H1 (cell line): ENCODE measurements at regions not wholly inside any gene's neighbourhood (a gene's known extent, or its start where the extent isn't known, plus 50 kb on each side); places are given as distances from the start of the nearest gene placed in this dataset.
"Not testable (repeated sequence)": the region's sequence is repeated elsewhere in the genome, so short reads cannot be mapped to it uniquely, and the experiment has no call there.

Experiments
- CTCF ChIA-PET: fragments of 300-600 bp; sonication (Branson Sonifier 250); formaldehyde crosslinking; loops from one replicate; lab custom pipeline; 2021; ENCODE audit not compliant: partially characterized antibody; lab: Charles Lee
- POLR2A ChIA-PET: fragments of 300-600 bp; sonication (Branson Sonifier 250); formaldehyde crosslinking; loops from one replicate; lab custom pipeline; 2021; ENCODE audit warnings: inconsistent platforms; ENCODE audit not compliant: partially characterized antibody; lab: Charles Lee
- DNase-seq, 2 experiments: peaks; one replicate each; pipeline versions ENCODE4 v3.0.0 to v3.0.0-alpha.2; 2010 to 2022; ENCODE audit warnings: low spot score in 2 of 2, low read depth in 1 of 2, mixed read lengths in 1 of 2
- FAIRE-seq: peaks from 2 replicates; lab custom pipeline; 2011; peaks lifted over from hg19 to GRCh38; lab: Jason Lieb, UNC
- H2AFZ ChIP-seq: 2 replicates; pipeline ENCODE4 v1.8.1; 2012; ENCODE audit warnings: low read length, inconsistent platforms
- H2AK5ac ChIP-seq: 2 replicates; pipeline ENCODE4 v1.6.1; 2013; ENCODE audit warnings: low read depth, low read length
- H2BK120ac ChIP-seq: replicated peaks from 2 replicates; pipeline ENCODE3; 2013; ENCODE audit warnings: low read depth, low read length, inconsistent platforms
- H2BK12ac ChIP-seq: 2 replicates; pipeline ENCODE4 v1.6.1; 2013; ENCODE audit warnings: low read depth, low read length
- H2BK15ac ChIP-seq: 2 replicates; pipeline ENCODE4 v1.6.1; 2013; ENCODE audit warnings: low read length
- H2BK20ac ChIP-seq: 2 replicates; pipeline ENCODE4 v1.6.1; 2013; ENCODE audit warnings: low read length
- H2BK5ac ChIP-seq: 2 replicates; pipeline ENCODE4 v1.6.1; 2013; ENCODE audit warnings: low read depth, low read length
- H3K14ac ChIP-seq: 2 replicates; pipeline ENCODE4 v1.6.1; 2013; ENCODE audit warnings: inconsistent platforms; ENCODE audit not compliant: insufficient read length
- H3K18ac ChIP-seq: 2 replicates; pipeline ENCODE4 v1.6.1; 2013; ENCODE audit warnings: low read length; ENCODE audit errors: extremely low read depth
- H3K23ac ChIP-seq: 2 replicates; pipeline ENCODE4 v1.6.1; 2013; ENCODE audit warnings: inconsistent platforms; ENCODE audit not compliant: insufficient read length
- H3K23me2 ChIP-seq: 2 replicates; pipeline ENCODE4 v1.6.1; 2013; ENCODE audit warnings: low read depth, low read length
- H3K27ac ChIP-seq: 2 replicates; pipeline ENCODE4 v1.6.1; 2011; ENCODE audit warnings: low read depth, low read length, inconsistent platforms
- H3K27me3 ChIP-seq, 4 experiments: replicated peaks in 1 of 4; 1 replicate in 1 of 4; 2 replicates in 3 of 4; pipeline versions ENCODE4 v1.6.1 to v1.8.1; 2011 to 2013; ENCODE audit warnings: low read length in 3 of 4, mild to moderate bottlenecking in 3 of 4, inconsistent platforms in 2 of 4, mixed read lengths in 2 of 4, moderate library complexity in 1 of 4; ENCODE audit not compliant: control insufficient read depth in 3 of 4, insufficient read depth in 3 of 4; ENCODE audit errors: extremely low read depth in 1 of 4
- H3K36me3 ChIP-seq, 4 experiments: 2 replicates each; pipeline versions ENCODE4 v1.6.1 to v1.8.1; 2011 to 2013; ENCODE audit warnings: mild to moderate bottlenecking in 4 of 4, low read length in 3 of 4, moderate library complexity in 2 of 4, control low read depth in 1 of 4, inconsistent platforms in 1 of 4; ENCODE audit not compliant: insufficient read depth in 4 of 4, control insufficient read depth in 2 of 4
- H3K4ac ChIP-seq: replicated peaks from 2 replicates; pipeline ENCODE3; 2013; ENCODE audit warnings: low read length, low read depth, mixed read lengths, inconsistent platforms; ENCODE audit not compliant: insufficient read length
- H3K4me1 ChIP-seq, 4 experiments: replicated peaks in 1 of 4; 1 replicate in 1 of 4; 2 replicates in 3 of 4; pipeline versions ENCODE4 v1.6.1 to v1.8.1; 2011 to 2013; ENCODE audit warnings: low read length in 3 of 4, inconsistent platforms in 2 of 4, mixed read lengths in 1 of 4; ENCODE audit not compliant: insufficient read depth in 4 of 4, control insufficient read depth in 3 of 4
- H3K4me2 ChIP-seq, 2 experiments: 2 replicates each; pipeline versions ENCODE4 v1.6.1 to v1.8.1; 2011 to 2013; ENCODE audit warnings: low read depth in 2 of 2, low read length in 2 of 2, control low read depth in 1 of 2, inconsistent platforms in 1 of 2, mild to moderate bottlenecking in 1 of 2; ENCODE audit not compliant: insufficient read depth in 1 of 2
- H3K4me3 ChIP-seq, 4 experiments: fragments of 200-600, 300-600 bp in 1 of 4; sonication (generic), shearing (Covaris generic), sonication (Bioruptor Twin) in 1 of 4; 2 replicates each; pipeline versions ENCODE4 v1.5.1 to v1.8.1; 2011 to 2016; ENCODE audit warnings: low read length in 4 of 4, low read depth in 3 of 4, control low read depth in 2 of 4, inconsistent platforms in 2 of 4, mild to moderate bottlenecking in 2 of 4, mixed read lengths in 1 of 4, moderate library complexity in 1 of 4; ENCODE audit not compliant: insufficient read depth in 2 of 4; ENCODE audit errors: extremely low read depth in 1 of 4
- H3K56ac ChIP-seq: replicated peaks from 2 replicates; pipeline ENCODE3; 2013; ENCODE audit warnings: low read depth, mild to moderate bottlenecking, mixed read lengths, low read length, inconsistent platforms; ENCODE audit not compliant: insufficient read length
- H3K79me1 ChIP-seq: 2 replicates; pipeline ENCODE4 v1.6.1; 2013; ENCODE audit warnings: low read depth, low read length, control low read depth
- H3K79me2 ChIP-seq, 2 experiments: 2 replicates each; pipeline versions ENCODE4 v1.6.1 to v1.8.1; 2012 to 2013; ENCODE audit warnings: low read length in 2 of 2, mild to moderate bottlenecking in 2 of 2, inconsistent platforms in 1 of 2; ENCODE audit not compliant: insufficient read depth in 2 of 2, control insufficient read depth in 1 of 2
- H3K9ac ChIP-seq, 4 experiments: replicated peaks in 1 of 4; 1 replicate in 1 of 4; 2 replicates in 3 of 4; pipeline versions ENCODE4 v1.6.1 to v1.8.1; 2011 to 2013; ENCODE audit warnings: low read depth in 3 of 4, low read length in 3 of 4, control low read depth in 2 of 4, mild to moderate bottlenecking in 2 of 4, moderate library complexity in 2 of 4, inconsistent platforms in 1 of 4; ENCODE audit errors: extremely low read depth in 1 of 4
- H3K9me3 ChIP-seq, 2 experiments: 2 replicates each; pipeline versions ENCODE4 v1.6.1 to v1.8.1; 2012 to 2013; ENCODE audit warnings: mild to moderate bottlenecking in 2 of 2, moderate library complexity in 2 of 2, control low read depth in 1 of 2, inconsistent platforms in 1 of 2, low read depth in 1 of 2, low read length in 1 of 2, mixed read lengths in 1 of 2; ENCODE audit not compliant: insufficient read depth in 2 of 2
- H4K20me1 ChIP-seq, 2 experiments: replicated peaks in 1 of 2; 2 replicates each; pipeline versions ENCODE3 to v1.8.1; 2011 to 2013; ENCODE audit warnings: inconsistent platforms in 2 of 2, low read length in 2 of 2, mild to moderate bottlenecking in 1 of 2; ENCODE audit not compliant: insufficient read depth in 2 of 2, control insufficient read depth in 1 of 2
- H4K5ac ChIP-seq: 2 replicates; pipeline ENCODE4 v1.6.1; 2013; ENCODE audit warnings: low read length, low read depth, mixed read lengths, inconsistent platforms; ENCODE audit not compliant: insufficient read length
- H4K8ac ChIP-seq: 2 replicates; pipeline ENCODE4 v1.8.0; 2013; ENCODE audit warnings: mild to moderate bottlenecking, moderate library complexity, low read length, inconsistent platforms; ENCODE audit not compliant: insufficient read depth; ENCODE audit errors: extremely low read depth
- H4K91ac ChIP-seq: replicated peaks from 2 replicates; pipeline ENCODE3; 2013; ENCODE audit warnings: low read length, mixed read lengths, inconsistent platforms; ENCODE audit not compliant: insufficient read length
- WGBS, 2 experiments: shearing (Covaris generic) in 1 of 2; methylation state at CpG; one replicate each; pipeline versions ENCODE4 v1.1.6 to v1.1.7; 2013 to 2015; ENCODE audit warnings: low lambda C conversion rate in 2 of 2, mixed read lengths in 2 of 2, inconsistent platforms in 1 of 2, low coverage in 1 of 2, missing lambda C conversion rate in 1 of 2; ENCODE audit not compliant: insufficient replicate concordance in 2 of 2, insufficient coverage in 1 of 2, insufficient read length in 1 of 2; ENCODE audit errors: extremely low coverage in 1 of 2, missing lambda C conversion rate in 1 of 2; 5-methylcytosine and 5-hydroxymethylcytosine counted together
- TF ChIP-seq, protein P1 (sequence below): IDR thresholded peaks from 2 replicates; pipeline ENCODE4 v1.6.1; 2012; ENCODE audit warnings: inconsistent platforms

DNA sequence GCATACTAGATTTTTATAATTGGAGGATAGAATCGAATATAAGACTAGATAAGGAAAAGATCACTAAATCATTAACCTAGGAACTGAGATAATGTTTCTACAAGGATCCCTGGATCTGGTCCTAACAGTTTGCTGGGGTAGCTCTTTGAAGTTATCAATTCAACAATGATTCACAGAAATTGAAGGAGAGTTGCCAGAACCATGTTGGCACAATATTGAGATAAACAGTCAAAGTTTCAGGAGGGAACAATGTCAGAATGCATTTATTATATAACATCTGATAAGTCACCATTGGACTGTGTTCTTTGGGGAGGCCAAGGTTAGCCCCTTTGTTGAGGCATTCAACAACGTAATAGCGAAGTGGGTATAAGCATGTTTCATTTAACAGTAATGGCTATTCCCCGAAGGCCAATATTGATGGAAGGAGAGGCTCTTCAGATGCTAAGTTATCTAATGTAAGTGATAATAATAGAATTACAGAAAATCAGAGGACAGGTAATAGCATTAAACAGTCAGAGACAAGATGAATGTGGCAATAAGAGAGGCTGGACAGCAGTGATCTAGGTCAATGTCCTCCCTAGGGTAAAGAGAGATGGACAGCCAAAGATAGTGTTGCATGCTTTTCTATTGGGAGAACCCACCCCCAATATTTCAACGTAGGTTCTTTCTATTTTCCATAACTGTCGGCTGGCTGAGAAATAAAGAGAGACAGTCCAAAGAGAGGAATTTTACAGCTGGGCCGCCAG is 604.8 kb upstream of the GYPC start (continued):
- TF ChIP-seq, protein P1, sequence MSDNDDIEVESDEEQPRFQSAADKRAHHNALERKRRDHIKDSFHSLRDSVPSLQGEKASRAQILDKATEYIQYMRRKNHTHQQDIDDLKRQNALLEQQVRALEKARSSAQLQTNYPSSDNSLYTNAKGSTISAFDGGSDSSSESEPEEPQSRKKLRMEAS: no peak

DNA sequence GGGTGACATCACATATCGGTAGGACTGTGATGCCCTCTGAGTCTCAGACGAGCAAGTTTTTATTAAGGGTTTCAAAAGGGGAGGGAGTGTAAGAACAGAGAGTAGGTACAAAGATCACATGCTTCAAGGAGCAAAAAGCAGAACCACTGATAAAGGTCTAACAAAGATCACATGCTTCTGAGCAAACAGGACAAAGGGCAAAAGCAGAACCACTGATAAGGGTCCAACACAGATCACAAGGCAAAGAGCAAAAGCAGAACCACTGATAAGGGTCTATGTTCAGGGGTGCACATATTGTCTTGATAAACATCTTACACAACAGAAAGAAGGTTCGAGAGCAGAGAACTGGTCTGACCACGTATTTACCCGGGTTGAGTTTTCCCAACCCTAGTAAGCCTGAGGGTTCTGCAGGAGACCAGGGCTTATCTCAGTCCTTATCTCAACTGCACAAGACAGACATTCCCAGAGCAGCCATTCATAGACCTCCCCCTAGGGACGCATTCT is 604.2 kb upstream of the GYPC start:
- POLR2A ChIA-PET, H3K9ac ChIP-seq, H4K5ac ChIP-seq, H4K8ac ChIP-seq, H3K56ac ChIP-seq, H2BK15ac ChIP-seq, H3K79me2 ChIP-seq, CTCF ChIA-PET, H2BK5ac ChIP-seq, H3K27ac ChIP-seq, H2AFZ ChIP-seq, H2BK120ac ChIP-seq, H3K4ac ChIP-seq, H3K79me1 ChIP-seq, H2BK12ac ChIP-seq, H3K14ac ChIP-seq, H2BK20ac ChIP-seq, H2AK5ac ChIP-seq, H3K4me2 ChIP-seq, H3K23ac ChIP-seq, H3K9me3 ChIP-seq, FAIRE-seq, H3K36me3 ChIP-seq, H3K18ac ChIP-seq, H4K20me1 ChIP-seq, DNase-seq, H3K23me2 ChIP-seq, H3K4me1 ChIP-seq, H3K27me3 ChIP-seq, H3K4me3 ChIP-seq, H4K91ac ChIP-seq: not testable (repeated sequence)
- WGBS, 2 experiments: 89% methylated on average over 6 of the region's 6 CpGs; no CpG with 5 or more reads in 1 of the 2 experiments
